PC-3 (cell line): ENCODE measurements at regions not wholly inside any gene's neighbourhood (a gene's known extent, or its start where the extent isn't known, plus 50 kb on each side); places are given as distances from the start of the nearest gene placed in this dataset.

ENCODE experiments used
- ATAC-seq: fragments of 200-7000 bp; cut with Tn5 transposase; 2 replicates; pipeline ENCODE4 v1.9.1; 2020; ENCODE audit warnings: mild to moderate bottlenecking, moderate library complexity
- BruUV-seq: library from RNA; stranded (reverse); fragments of 400-500 nt; replicated peaks from 2 replicates; lab custom pipeline; 2021; lab: Mats Ljungman, UMichigan
- CTCF ChIA-PET: fragments of 300-600 bp; sonication (Branson Sonifier 250); formaldehyde crosslinking; loops from one replicate; lab custom pipeline; 2022; ENCODE audit warnings: antibody characterized with exemption; lab: Charles Lee
- POLR2A ChIA-PET: fragments of 300-600 bp; sonication (Branson Sonifier 250); formaldehyde crosslinking; loops from one replicate; lab custom pipeline; 2022; ENCODE audit warnings: antibody characterized with exemption; ENCODE audit not compliant: unreplicated experiment; lab: Charles Lee
- DNase-seq: peaks from one replicate; pipeline ENCODE4 v3.0.0-alpha.2; 2015
- H2AFZ ChIP-seq: fragments of 300-600 bp; sonication (generic); 2 replicates; pipeline ENCODE4 v1.6.0; 2016; ENCODE audit warnings: antibody characterized with exemption, low read length
- H3F3A ChIP-seq: fragments of 300-600 bp; sonication (generic); one replicate; pipeline ENCODE4 v1.6.0; 2017; ENCODE audit warnings: antibody characterized with exemption, low read length, control low read depth, mild to moderate bottlenecking; ENCODE audit not compliant: unreplicated experiment
- H3K27ac ChIP-seq: fragments of 300-600 bp; sonication (generic); 2 replicates; pipeline ENCODE4 v1.5.1; 2016; ENCODE audit warnings: mild to moderate bottlenecking, low read length
- H3K27me3 ChIP-seq: fragments of 300-600 bp; sonication (generic); 2 replicates; pipeline ENCODE4 v1.6.1; 2016; ENCODE audit warnings: low read length, mixed read lengths
- H3K36me3 ChIP-seq: fragments of 300-600 bp; sonication (generic); 2 replicates; pipeline ENCODE4 v1.6.1; 2016; ENCODE audit warnings: low read depth, mixed run types, low read length, mixed read lengths
- H3K4me1 ChIP-seq: fragments of 300-600 bp; sonication (generic); 2 replicates; pipeline ENCODE4 v1.5.1; 2016; ENCODE audit warnings: low read length; ENCODE audit not compliant: insufficient read depth
- H3K4me2 ChIP-seq: fragments of 300-600 bp; sonication (generic); 2 replicates; pipeline ENCODE4 v1.6.0; 2016; ENCODE audit warnings: low read length
- H3K4me3 ChIP-seq: fragments of 300-600 bp; sonication (generic); 2 replicates; pipeline ENCODE4 v1.5.1; 2016; ENCODE audit warnings: mild to moderate bottlenecking, low read length, mixed read lengths
- H3K79me2 ChIP-seq: fragments of 300-600 bp; sonication (generic); 2 replicates; pipeline ENCODE4 v1.6.1; 2017; ENCODE audit warnings: low read length, mixed read lengths
- H3K9ac ChIP-seq: fragments of 300-600 bp; sonication (generic); 2 replicates; pipeline ENCODE4 v1.6.0; 2016; ENCODE audit warnings: mild to moderate bottlenecking, low read length
- H3K9me2 ChIP-seq: fragments of 300-600 bp; sonication (generic); replicated peaks from 2 replicates; pipeline ENCODE4 v1.6.1; 2016; ENCODE audit warnings: mixed run types, low read length, mixed read lengths
- H3K9me3 ChIP-seq: fragments of 300-600 bp; sonication (generic); 2 replicates; pipeline ENCODE4 v1.6.1; 2016; ENCODE audit warnings: low read length, mixed read lengths
- H4K20me1 ChIP-seq: fragments of 300-600 bp; sonication (generic); 2 replicates; pipeline ENCODE4 v1.6.1; 2016; ENCODE audit warnings: low read length, mixed read lengths
- EZH2 ChIP-seq: fragments of 300-600 bp; sonication (generic); IDR thresholded peaks from one replicate; pipeline ENCODE4 v1.6.1; 2017; ENCODE audit warnings: antibody characterized with exemption, mild to moderate bottlenecking, low read length; ENCODE audit not compliant: unreplicated experiment
- EZH2phosphoT487 ChIP-seq: fragments of 300-600 bp; sonication (generic); IDR thresholded peaks from 2 replicates; pipeline ENCODE4 v1.6.1; 2018; ENCODE audit warnings: mild to moderate bottlenecking, antibody characterized with exemption, low read length, borderline replicate concordance
- intact Hi-C: fragments of 100-400 bp; cut with micrococcal nuclease; formaldehyde crosslinking; loops from 2 replicates; pipeline ENCODE4 v1.9.0; 2023
- TF ChIP-seq, protein P1 (sequence below): fragments of 300-600 bp; sonication (generic); conservative IDR thresholded peaks from 2 replicates; pipeline ENCODE4 v1.5.1; 2017; ENCODE audit warnings: antibody characterized with exemption, low read depth, mild to moderate bottlenecking, low read length

DNA sequence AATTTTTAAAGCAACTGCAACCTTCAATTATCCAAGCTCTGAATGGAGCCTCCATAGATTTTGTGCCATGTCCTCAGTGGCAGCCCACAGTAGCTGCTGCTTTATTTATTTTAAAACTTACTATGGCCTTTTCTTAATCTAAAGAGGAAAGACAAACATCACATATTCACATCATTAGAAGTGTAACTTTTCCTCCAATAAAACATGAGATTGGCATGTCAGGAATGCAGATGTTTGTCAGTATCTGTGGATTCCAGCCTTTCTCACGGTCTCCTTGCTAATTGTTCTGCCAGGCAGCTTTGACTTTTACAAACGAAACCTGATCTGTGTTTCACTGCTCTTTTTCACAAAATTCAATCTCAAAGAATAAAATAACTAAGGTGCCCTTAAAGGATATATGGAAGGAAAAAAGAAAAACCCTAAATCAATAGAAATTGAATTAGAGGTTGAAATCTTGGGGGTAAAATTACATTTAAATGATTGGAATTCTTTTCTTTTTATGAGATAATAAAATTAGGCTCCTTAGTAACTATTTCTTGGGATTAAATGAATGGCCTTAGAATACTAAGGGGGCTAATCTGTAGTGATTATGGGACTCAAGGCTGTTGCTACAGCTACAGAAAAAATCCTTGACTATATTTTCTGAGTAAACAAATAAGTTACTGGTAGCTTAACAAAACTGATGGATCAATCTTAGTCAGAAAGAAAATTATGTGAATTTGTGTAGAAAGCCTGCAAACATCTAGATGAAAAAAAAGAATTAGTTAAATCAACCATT, 151.3 kb downstream of the RTL9 start:
- ATAC-seq (no peak), DNase-seq (peak; percentile 5)
- POLR2A ChIA-PET, result no interaction called here
- H3K9me2 ChIP-seq, result no peaks in the 10 kb centered on the region
- no peak overlapping the region for H3K27ac ChIP-seq
- BruUV-seq, result no TSS peak
- CTCF ChIA-PET, result no interaction called here
- intact Hi-C loops, result no loop called here
- no peak overlapping the region for H3K4me2 ChIP-seq
- no peak overlapping the region for H3K9ac ChIP-seq
- H3K36me3 ChIP-seq, result no peaks in the 10 kb centered on the region
- H3F3A ChIP-seq, result no peaks in the 10 kb centered on the region
- TF ChIP-seq EZH2 (no peak), EZH2phosphoT487 (no peak)
- TF ChIP-seq, protein P1, sequence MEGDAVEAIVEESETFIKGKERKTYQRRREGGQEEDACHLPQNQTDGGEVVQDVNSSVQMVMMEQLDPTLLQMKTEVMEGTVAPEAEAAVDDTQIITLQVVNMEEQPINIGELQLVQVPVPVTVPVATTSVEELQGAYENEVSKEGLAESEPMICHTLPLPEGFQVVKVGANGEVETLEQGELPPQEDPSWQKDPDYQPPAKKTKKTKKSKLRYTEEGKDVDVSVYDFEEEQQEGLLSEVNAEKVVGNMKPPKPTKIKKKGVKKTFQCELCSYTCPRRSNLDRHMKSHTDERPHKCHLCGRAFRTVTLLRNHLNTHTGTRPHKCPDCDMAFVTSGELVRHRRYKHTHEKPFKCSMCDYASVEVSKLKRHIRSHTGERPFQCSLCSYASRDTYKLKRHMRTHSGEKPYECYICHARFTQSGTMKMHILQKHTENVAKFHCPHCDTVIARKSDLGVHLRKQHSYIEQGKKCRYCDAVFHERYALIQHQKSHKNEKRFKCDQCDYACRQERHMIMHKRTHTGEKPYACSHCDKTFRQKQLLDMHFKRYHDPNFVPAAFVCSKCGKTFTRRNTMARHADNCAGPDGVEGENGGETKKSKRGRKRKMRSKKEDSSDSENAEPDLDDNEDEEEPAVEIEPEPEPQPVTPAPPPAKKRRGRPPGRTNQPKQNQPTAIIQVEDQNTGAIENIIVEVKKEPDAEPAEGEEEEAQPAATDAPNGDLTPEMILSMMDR, result no peak
- no peaks in the 10 kb centered on the region for H3K27me3 ChIP-seq
- no peaks in the 10 kb centered on the region for H3K9me3 ChIP-seq
- no peaks in the 10 kb centered on the region for H4K20me1 ChIP-seq
- no peak overlapping the region for H2AFZ ChIP-seq
- no peaks in the 10 kb centered on the region for H3K4me1 ChIP-seq
- no peak overlapping the region for H3K4me3 ChIP-seq
- H3K79me2 ChIP-seq, result no peaks in the 10 kb centered on the region

DNA sequence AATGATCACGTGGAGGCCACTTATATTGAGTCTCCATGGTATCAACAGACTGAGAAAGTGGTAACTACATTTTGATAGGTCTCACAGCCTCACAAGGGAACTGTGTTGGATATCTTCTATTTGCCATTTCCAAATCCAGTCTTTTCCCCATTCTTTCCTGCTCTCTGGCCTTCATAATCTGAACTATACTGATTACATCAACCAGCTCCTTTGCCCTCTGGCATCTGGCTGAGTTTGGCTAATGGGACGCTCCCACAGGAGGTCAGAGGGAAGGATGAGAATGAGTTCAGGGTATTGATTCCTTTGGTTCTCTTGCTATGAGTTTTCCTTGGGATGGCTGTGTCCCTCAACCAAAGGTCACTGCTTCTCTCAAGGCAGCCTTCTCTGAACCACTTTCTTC, 152.6 kb downstream of the RTL9 start:
- no peak for ATAC-seq
- no TSS peak for BruUV-seq
- H3K4me2 ChIP-seq, result no peak overlapping the region
- POLR2A ChIA-PET, result no interaction called here
- H2AFZ ChIP-seq, result no peak overlapping the region
- H3K36me3 ChIP-seq, result no peaks in the 10 kb centered on the region
- H3K9ac ChIP-seq, result no peak overlapping the region
- TF ChIP-seq, protein P1, result no peak
- TF ChIP-seq EZH2phosphoT487 (no peak), EZH2 (no peak)
- no peak for DNase-seq
- no peaks in the 10 kb centered on the region for H3K9me2 ChIP-seq
- CTCF ChIA-PET, result no interaction called here
- H3K4me1 ChIP-seq, result no peaks in the 10 kb centered on the region
- H3K4me3 ChIP-seq, result no peak overlapping the region
- intact Hi-C loops, result no loop called here
- H3K79me2 ChIP-seq, result no peaks in the 10 kb centered on the region
- H4K20me1 ChIP-seq, result no peaks in the 10 kb centered on the region
- no peak overlapping the region for H3K27ac ChIP-seq
- no peaks in the 10 kb centered on the region for H3K27me3 ChIP-seq
- H3F3A ChIP-seq, result no peaks in the 10 kb centered on the region
- H3K9me3 ChIP-seq, result no peaks in the 10 kb centered on the region

DNA sequence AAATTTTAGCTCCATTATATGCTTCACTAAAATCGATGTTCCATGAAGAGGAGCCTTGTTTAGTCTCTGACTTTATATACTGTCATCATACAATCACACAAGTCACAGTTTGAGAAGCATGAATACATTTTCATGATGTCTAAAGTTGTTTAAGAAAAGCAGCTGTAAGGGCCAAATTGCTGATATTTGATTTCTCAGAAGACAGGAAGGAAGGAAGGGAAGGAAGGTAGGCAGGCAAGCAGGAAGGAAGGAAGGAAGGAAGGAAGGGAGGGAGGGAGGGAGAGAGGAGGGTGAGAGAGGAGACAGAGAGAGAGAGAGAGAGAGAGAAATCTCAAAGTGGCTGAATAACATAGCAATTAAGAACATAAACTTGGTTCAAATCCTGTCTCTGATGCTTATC, 153.7 kb downstream of the RTL9 start:
- Histone ChIP-seq H3K36me3 (no peaks in the 10 kb centered on the region), H3K4me2 (no peak overlapping the region), H2AFZ (no peak overlapping the region), H3K27me3 (no peaks in the 10 kb centered on the region), H3F3A (no peaks in the 10 kb centered on the region), H3K9me3 (no peaks in the 10 kb centered on the region), H3K27ac (no peak overlapping the region), H4K20me1 (no peaks in the 10 kb centered on the region), H3K9me2 (no peaks in the 10 kb centered on the region), H3K4me3 (no peak overlapping the region), H3K9ac (no peak overlapping the region), H3K4me1 (no peaks in the 10 kb centered on the region), H3K79me2 (no peaks in the 10 kb centered on the region)
- intact Hi-C loops, result no loop called here
- no peak for ATAC-seq
- POLR2A ChIA-PET, result no interaction called here
- no peak for DNase-seq
- TF ChIP-seq EZH2phosphoT487 (no peak), EZH2 (no peak)
- TF ChIP-seq, protein P1, result no peak
- no TSS peak for BruUV-seq
- CTCF ChIA-PET, result no interaction called here
